Endothelial cell of umbilical vein (primary cell): ENCODE measurements at regions not wholly inside any gene's neighbourhood (a gene's known extent, or its start where the extent isn't known, plus 50 kb on each side); places are given as distances from the start of the nearest gene placed in this dataset.

Source experiments
- BruUV-seq: library from RNA; stranded (reverse); fragments of 400-500 nt; replicated peaks from 2 replicates; lab custom pipeline; 2021; lab: Mats Ljungman, UMichigan
- CTCF ChIA-PET: fragments of 300-600, 350-600 bp; sonication (Branson Sonifier 250); formaldehyde crosslinking; loops from one replicate; lab custom pipeline; 2021; ENCODE audit warnings: antibody characterized with exemption, inconsistent platforms; lab: Charles Lee
- POLR2A ChIA-PET: fragments of 300-600, 350-600 bp; sonication (Branson Sonifier 250); formaldehyde crosslinking; loops from one replicate; lab custom pipeline; 2021; ENCODE audit warnings: antibody characterized with exemption, inconsistent platforms; lab: Charles Lee
- DNase-seq: peaks from one replicate; pipeline ENCODE4 v3.0.0-alpha.2; 2011; ENCODE audit warnings: low read depth, low spot score
- FAIRE-seq: peaks from 2 replicates; lab custom pipeline; 2011; peaks lifted over from hg19 to GRCh38; lab: Jason Lieb, UNC
- H2AFZ ChIP-seq: 2 replicates; pipeline ENCODE4 v1.6.0; 2012; ENCODE audit warnings: low read depth, low read length, control low read depth, inconsistent platforms
- H3K27ac ChIP-seq: 2 replicates; pipeline ENCODE4 v1.5.1; 2011; ENCODE audit warnings: low read depth, mild to moderate bottlenecking, control low read depth, low read length, moderate library complexity; ENCODE audit not compliant: insufficient read depth
- H3K27me3 ChIP-seq, 2 experiments: 2 replicates each; pipeline versions ENCODE4 v1.6.0 to v1.6.1; 2011; ENCODE audit warnings: low read length in 2 of 2, mixed read lengths in 1 of 2; ENCODE audit not compliant: control insufficient read depth in 2 of 2, insufficient read depth in 2 of 2
- H3K36me3 ChIP-seq, 2 experiments: 2 replicates in 1 of 2; 3 replicates in 1 of 2; pipeline ENCODE4 v1.5.1; 2011; ENCODE audit warnings: low read length in 2 of 2, mild to moderate bottlenecking in 1 of 2, moderate library complexity in 1 of 2; ENCODE audit not compliant: control insufficient read depth in 2 of 2, insufficient read depth in 2 of 2; ENCODE audit errors: extremely low read depth in 1 of 2
- H3K4me1 ChIP-seq: 3 replicates; pipeline ENCODE4 v1.5.1; 2011; ENCODE audit warnings: mild to moderate bottlenecking, low read length; ENCODE audit not compliant: control insufficient read depth, insufficient read depth; ENCODE audit errors: extremely low read depth
- H3K4me2 ChIP-seq: 2 replicates; pipeline ENCODE4 v1.6.1; 2011; ENCODE audit warnings: low read length, control low read depth, mixed read lengths; ENCODE audit not compliant: insufficient read depth
- H3K4me3 ChIP-seq, 3 experiments: fragments of 200-600 bp in 1 of 3; sonication (generic), shearing (Covaris generic) in 1 of 3; replicated peaks in 1 of 3; 2 replicates each; pipeline ENCODE4 v1.5.1; 2011 to 2016; ENCODE audit warnings: control low read depth in 3 of 3, low read length in 3 of 3, mild to moderate bottlenecking in 2 of 3, inconsistent platforms in 1 of 3, low read depth in 1 of 3, moderate library complexity in 1 of 3; ENCODE audit not compliant: insufficient read depth in 1 of 3
- H3K79me2 ChIP-seq: 2 replicates; pipeline ENCODE4 v1.6.0; 2012; ENCODE audit warnings: low read length, inconsistent platforms; ENCODE audit not compliant: control insufficient read depth, insufficient read depth
- H3K9ac ChIP-seq: replicated peaks from 2 replicates; pipeline ENCODE3; 2011; ENCODE audit warnings: low read length, control low read depth; ENCODE audit not compliant: insufficient read depth; ENCODE audit errors: extremely low read depth
- H3K9me1 ChIP-seq: replicated peaks from 3 replicates; pipeline ENCODE4 v1.6.0; 2011; ENCODE audit warnings: mild to moderate bottlenecking, low read length; ENCODE audit not compliant: control insufficient read depth, insufficient read depth; ENCODE audit errors: extremely low read depth
- H3K9me3 ChIP-seq: replicated peaks from 2 replicates; pipeline ENCODE4 v1.5.1; 2012; ENCODE audit warnings: low read length, inconsistent platforms; ENCODE audit not compliant: control insufficient read depth, insufficient read depth
- H4K20me1 ChIP-seq: replicated peaks from 2 replicates; pipeline ENCODE3; 2011; ENCODE audit warnings: mild to moderate bottlenecking, low read length; ENCODE audit not compliant: control insufficient read depth, insufficient read depth; ENCODE audit errors: extremely low read depth
- CTCF ChIP-seq, 2 donors: IDR thresholded peaks; 1 replicate in 1 of 2; 2 replicates in 1 of 2; pipeline ENCODE4 v1.5.1; 2011; ENCODE audit warnings: low read length in 2 of 2, mild to moderate bottlenecking in 2 of 2, moderate library complexity in 2 of 2, control low read depth in 1 of 2, inconsistent platforms in 1 of 2, low read depth in 1 of 2; ENCODE audit not compliant: insufficient read depth in 1 of 2; ENCODE audit errors: extremely low read depth in 1 of 2
- EZH2 ChIP-seq: IDR thresholded peaks from 2 replicates; pipeline ENCODE4 v1.6.1; 2012; ENCODE audit warnings: borderline replicate concordance, low read depth, mild to moderate bottlenecking, moderate library complexity, low read length, inconsistent platforms; ENCODE audit not compliant: severe bottlenecking
- FOS ChIP-seq: IDR thresholded peaks from 2 replicates; pipeline ENCODE4 v1.6.1; 2011; ENCODE audit warnings: mild to moderate bottlenecking, low read length, moderate library complexity, borderline replicate concordance; ENCODE audit not compliant: insufficient read depth
- GATA2 ChIP-seq: IDR thresholded peaks from 2 replicates; pipeline ENCODE4 v1.7.0; 2011; ENCODE audit warnings: low read depth, mild to moderate bottlenecking, moderate library complexity, mixed read lengths, low read length; ENCODE audit not compliant: insufficient read length, insufficient read depth
- JUN ChIP-seq: IDR thresholded peaks from 2 replicates; pipeline ENCODE4 v1.6.1; 2011; ENCODE audit warnings: borderline replicate concordance, low read depth; ENCODE audit not compliant: insufficient read length, insufficient read depth
- MAX ChIP-seq: IDR thresholded peaks from 2 replicates; pipeline ENCODE4 v1.6.1; 2011; ENCODE audit not compliant: insufficient read depth, insufficient read length
- MYC ChIP-seq: IDR thresholded peaks from one replicate; pipeline ENCODE4 v1.6.1; 2011; ENCODE audit warnings: mild to moderate bottlenecking, low read depth, low read length
- POLR2A ChIP-seq: IDR thresholded peaks from 2 replicates; pipeline ENCODE4 v1.6.1; 2012; ENCODE audit warnings: low read depth, mild to moderate bottlenecking, control low read depth, low read length
- POLR2AphosphoS5 ChIP-seq: IDR thresholded peaks from 2 replicates; pipeline ENCODE4 v1.6.1; 2012; ENCODE audit warnings: low read depth, mild to moderate bottlenecking, control low read depth, low read length, moderate library complexity; ENCODE audit not compliant: insufficient read depth
- dilution Hi-C: fragments of 300-500 bp; cut with MboI; formaldehyde crosslinking; loops from one replicate; pipeline ENCODE4 v1.15.0; 2019; ENCODE audit warnings: low sequenced_read_pairs; ENCODE audit not compliant: extremely low pct_ligation_motif_present
- intact Hi-C: fragments of 100-400 bp; cut with micrococcal nuclease; formaldehyde crosslinking; loops from one replicate; pipeline ENCODE4 v1.10.0; 2022

- no peak for FAIRE-seq
- no peak overlapping the region for H3K4me2 ChIP-seq
- no peak overlapping the region for H3K4me3 ChIP-seq
- intact Hi-C loops (no loop called here), dilution Hi-C loops (no loop called here)
- H2AFZ ChIP-seq, result no peak overlapping the region
- H3K9me1 ChIP-seq, result no peaks in the 10 kb centered on the region
- no peaks in the 10 kb centered on the region for H4K20me1 ChIP-seq
- no peak overlapping the region for H3K9ac ChIP-seq
- no peak for DNase-seq
- peaks cover 30% of the 10 kb centered on the region for H3K4me1 ChIP-seq
- BruUV-seq, result no TSS peak
- peaks cover 18% of the 10 kb centered on the region for H3K79me2 ChIP-seq
- ChIA-PET CTCF (interaction anchor here (0.7 to 1.1 kb wide), 2 partner anchors 25 to 38 kb away, joined by 3 read pairs; no protein-coding TSS in a partner anchor), POLR2A (no interaction called here)
- no peak overlapping the region for H3K27ac ChIP-seq
- H3K27me3 ChIP-seq, result no peaks in the 10 kb centered on the region
- no peaks in the 10 kb centered on the region for H3K9me3 ChIP-seq
- H3K36me3 ChIP-seq, result peaks cover 3 to 18% of the 10 kb centered on the region in 2 experiments
- no peak for TF ChIP-seq POLR2A
- TF ChIP-seq POLR2AphosphoS5, result no peak
- no peak for TF ChIP-seq MYC
- no peak for TF ChIP-seq EZH2
- TF ChIP-seq MAX, result no peak
- no peak for TF ChIP-seq GATA2
- TF ChIP-seq CTCF (IDR thresholded peaks at IDR 0.05; ENCODE audit: extremely low read depth in 1 of 2, insufficient read depth in 1 of 2, low read depth in 1 of 2, low read length in 2 of 2), result no peak
- no peak for TF ChIP-seq JUN
- no peak for TF ChIP-seq FOS
These were observed 222.6 kb downstream of the MREG start for GRCh38 chr2:215790523-215791421.
